HCT116 (cell line): ENCODE measurements at regions not wholly inside any gene's neighbourhood (a gene's known extent, or its start where the extent isn't known, plus 50 kb on each side); places are given as distances from the start of the nearest gene placed in this dataset.

Source experiments
- ATAC-seq: fragments of 200-7000 bp; cut with Tn5 transposase; 2 replicates; pipeline ENCODE4 v1.9.1; 2020; ENCODE audit warnings: mild to moderate bottlenecking, moderate library complexity
- BruUV-seq: library from RNA; stranded (reverse); fragments of 400-500 nt; replicated peaks from 2 replicates; lab custom pipeline; 2021; lab: Mats Ljungman, UMichigan
- CTCF ChIA-PET: fragments of 300-600 bp; sonication (Branson Sonifier 250); formaldehyde crosslinking; loops from one replicate; lab custom pipeline; 2021; ENCODE audit warnings: antibody characterized with exemption; lab: Charles Lee
- POLR2A ChIA-PET: fragments of 300-600, 350-600 bp; sonication (Branson Sonifier 250); formaldehyde crosslinking; loops from one replicate; lab custom pipeline; 2021; ENCODE audit warnings: antibody characterized with exemption; lab: Charles Lee
- RAD21 ChIA-PET, 2 experiments: fragments of 300-600 bp; sonication (Branson Sonifier 250); formaldehyde crosslinking; loops; one replicate each; lab custom pipeline; 2023; ENCODE audit warnings: low total read pairs in 2 of 2; ENCODE audit not compliant: uncharacterized antibody in 2 of 2, unreplicated experiment in 2 of 2, low non-redundant PET in 1 of 2; lab: Charles Lee
- DNase-seq: peaks from one replicate; pipeline ENCODE4 v3.0.0-alpha.2; 2010; ENCODE audit warnings: low read depth, low spot score
- H2AFZ ChIP-seq: fragments of 200-600 bp; shearing (Covaris generic), sonication (generic); 2 replicates; pipeline ENCODE4 v1.6.1; 2017; ENCODE audit warnings: low read depth, mixed run types, mixed read lengths, antibody characterized with exemption, low read length; ENCODE audit not compliant: poor library complexity, severe bottlenecking
- H3K27ac ChIP-seq: 2 replicates; pipeline ENCODE4 v1.5.1; 2012; ENCODE audit warnings: low read depth, low read length
- H3K27me3 ChIP-seq: fragments of 200-600 bp; sonication (generic); 2 replicates; pipeline ENCODE4 v1.6.1; 2016; ENCODE audit warnings: mixed run types, low read length, mixed read lengths; ENCODE audit not compliant: insufficient read depth
- H3K36me3 ChIP-seq, 2 experiments: fragments of 200-500 bp in 1 of 2; fragments of 200-600 bp in 1 of 2; sonication (Bioruptor generic) in 1 of 2; sonication (generic) in 1 of 2; 2 replicates each; pipeline versions ENCODE4 v1.5.1 to v1.6.1; 2014 to 2016; ENCODE audit warnings: low read length in 2 of 2, inconsistent platforms in 1 of 2, mixed read lengths in 1 of 2, mixed run types in 1 of 2; ENCODE audit not compliant: insufficient read depth in 2 of 2, control insufficient read depth in 1 of 2
- H3K4me1 ChIP-seq, 2 experiments: fragments of 200-600 bp in 1 of 2; sonication (generic) in 1 of 2; 2 replicates each; pipeline versions ENCODE4 v1.5.1 to v1.6.1; 2012 to 2017; ENCODE audit warnings: low read length in 2 of 2, inconsistent platforms in 1 of 2, mild to moderate bottlenecking in 1 of 2, mixed read lengths in 1 of 2, mixed run types in 1 of 2, moderate library complexity in 1 of 2; ENCODE audit not compliant: insufficient read depth in 2 of 2, control insufficient read depth in 1 of 2
- H3K4me2 ChIP-seq: fragments of 200-600 bp; sonication (generic); 2 replicates; pipeline ENCODE4 v1.6.1; 2017; ENCODE audit warnings: mixed run types, low read length, mixed read lengths
- H3K4me3 ChIP-seq, 2 experiments: fragments of 200-600 bp in 1 of 2; sonication (generic) in 1 of 2; replicated peaks in 1 of 2; 2 replicates each; pipeline ENCODE4 v1.5.1; 2011 to 2016; ENCODE audit warnings: low read length in 2 of 2, control low read depth in 1 of 2, low read depth in 1 of 2, mild to moderate bottlenecking in 1 of 2, mixed read lengths in 1 of 2, mixed run types in 1 of 2
- H3K79me2 ChIP-seq: fragments of 200-600 bp; sonication (generic); 2 replicates; pipeline ENCODE4 v1.6.1; 2017; ENCODE audit warnings: mild to moderate bottlenecking, mixed run types, low read length, moderate library complexity, mixed read lengths; ENCODE audit not compliant: insufficient read depth
- H3K9ac ChIP-seq: fragments of 200-600 bp; sonication (generic); 2 replicates; pipeline ENCODE4 v1.6.1; 2016; ENCODE audit warnings: low read length, mixed read lengths
- H3K9me2 ChIP-seq: fragments of 200-600 bp; sonication (generic), shearing (Covaris generic); 2 replicates; pipeline ENCODE4 v1.6.1; 2017; ENCODE audit warnings: mixed run types, mild to moderate bottlenecking, moderate library complexity; ENCODE audit not compliant: insufficient read depth
- H3K9me3 ChIP-seq, 2 experiments: fragments of 200-500 bp in 1 of 2; fragments of 200-600 bp in 1 of 2; sonication (Bioruptor generic) in 1 of 2; sonication (generic) in 1 of 2; 2 replicates each; pipeline ENCODE4 v1.6.1; 2014 to 2017; ENCODE audit warnings: low read length in 2 of 2, mixed read lengths in 2 of 2, inconsistent platforms in 1 of 2, low read depth in 1 of 2, mild to moderate bottlenecking in 1 of 2, mixed run types in 1 of 2, moderate library complexity in 1 of 2; ENCODE audit not compliant: control insufficient read depth in 1 of 2, insufficient read depth in 1 of 2
- H4K20me1 ChIP-seq: fragments of 200-600 bp; sonication (generic), shearing (Covaris generic); 2 replicates; pipeline ENCODE4 v1.6.1; 2017; ENCODE audit warnings: mixed run types, mild to moderate bottlenecking, moderate library complexity; ENCODE audit not compliant: insufficient read depth
- ATF3 ChIP-seq: IDR thresholded peaks from 2 replicates; pipeline ENCODE4 v1.6.1; 2012
- CBX3 ChIP-seq: IDR thresholded peaks from 2 replicates; pipeline ENCODE4 v1.6.1; 2012; ENCODE audit warnings: low read depth
- CEBPB ChIP-seq: IDR thresholded peaks from 2 replicates; pipeline ENCODE4 v1.6.1; 2012; ENCODE audit warnings: low read depth
- CTCF ChIP-seq, 3 experiments: fragments of 200-600 bp in 1 of 3; sonication (generic) in 1 of 3; IDR thresholded peaks in 2 of 3; conservative IDR thresholded peaks in 1 of 3; 2 replicates each; pipeline ENCODE4 v1.5.1; 2012 to 2017; ENCODE audit warnings: low read depth in 2 of 3, low read length in 2 of 3, antibody characterized with exemption in 1 of 3, borderline replicate concordance in 1 of 3, control low read depth in 1 of 3, mild to moderate bottlenecking in 1 of 3, mixed read lengths in 1 of 3, mixed run types in 1 of 3, moderate library complexity in 1 of 3; ENCODE audit not compliant: insufficient read depth in 1 of 3
- EGR1 ChIP-seq: IDR thresholded peaks from 2 replicates; pipeline ENCODE4 v1.6.1; 2012; ENCODE audit warnings: low read depth
- ELF1 ChIP-seq: IDR thresholded peaks from 2 replicates; pipeline ENCODE4 v1.6.1; 2012; ENCODE audit warnings: low read depth, borderline replicate concordance
- EZH2 ChIP-seq: fragments of 200-600 bp; sonication (generic); IDR thresholded peaks from 2 replicates; pipeline ENCODE4 v1.6.1; 2017; ENCODE audit warnings: antibody characterized with exemption, mixed run types
- EZH2phosphoT487 ChIP-seq: fragments of 200-600 bp; IDR thresholded peaks from 2 replicates; pipeline ENCODE4 v1.6.1; 2018; ENCODE audit warnings: antibody characterized with exemption, borderline replicate concordance
- MAX ChIP-seq: IDR thresholded peaks from 2 replicates; pipeline ENCODE4 v1.6.1; 2012
- POLR2AphosphoS5 ChIP-seq: IDR thresholded peaks from 2 replicates; pipeline ENCODE4 v1.6.1; 2011; ENCODE audit warnings: mild to moderate bottlenecking, low read depth, low read length, moderate library complexity
- RAD21 ChIP-seq: IDR thresholded peaks from 2 replicates; pipeline ENCODE4 v1.6.1; 2012; ENCODE audit warnings: low read depth, mild to moderate bottlenecking
- REST ChIP-seq: IDR thresholded peaks from 2 replicates; pipeline ENCODE4 v1.6.1; 2012; ENCODE audit warnings: low read depth
- SIN3A ChIP-seq: IDR thresholded peaks from 2 replicates; pipeline ENCODE4 v1.6.1; 2012; ENCODE audit warnings: low read depth
- SP1 ChIP-seq: IDR thresholded peaks from 2 replicates; pipeline ENCODE4 v1.6.1; 2012; ENCODE audit warnings: low read depth
- TCF7L2 ChIP-seq: IDR thresholded peaks from 2 replicates; pipeline ENCODE4 v1.7.0; 2011; ENCODE audit warnings: borderline replicate concordance, inconsistent platforms; ENCODE audit not compliant: insufficient read depth, insufficient read length; ENCODE audit errors: extremely low read depth
- YY1 ChIP-seq: IDR thresholded peaks from 2 replicates; pipeline ENCODE4 v1.6.1; 2011; ENCODE audit warnings: low read length, low read depth, moderate library complexity, mild to moderate bottlenecking; ENCODE audit not compliant: insufficient replicate concordance; ENCODE audit errors: extremely low read depth
- ZBTB33 ChIP-seq: IDR thresholded peaks from 2 replicates; pipeline ENCODE4 v1.6.1; 2011; ENCODE audit warnings: mild to moderate bottlenecking, low read length, moderate library complexity; ENCODE audit not compliant: insufficient replicate concordance; ENCODE audit errors: extremely low read depth
- ZFX ChIP-seq: fragments of 450-650 bp; IDR thresholded peaks from 2 replicates; pipeline ENCODE4 v1.6.1; 2017
- intact Hi-C: fragments of 100-400 bp; cut with micrococcal nuclease; formaldehyde crosslinking; loops from 2 replicates; pipeline ENCODE4 v1.10.0; 2022

- Histone ChIP-seq H3K27me3 (peaks cover 3% of the 10 kb centered on the region; the same call in 1 of the 2 replicates), H3K27ac (no peak overlapping the region), H3K4me2 (no peak overlapping the region), H4K20me1 (no peaks in the 10 kb centered on the region), H3K4me1 (no peaks in the 10 kb centered on the region), H2AFZ (no peak overlapping the region), H3K9ac (no peak overlapping the region), H3K9me3 (peaks cover 2 to 4% of the 10 kb centered on the region in 2 experiments; a peak in 2 of 4 replicates), H3K4me3 (no peak overlapping the region), H3K36me3 (no peaks in the 10 kb centered on the region), H3K9me2 (no peaks in the 10 kb centered on the region), H3K79me2 (no peaks in the 10 kb centered on the region)
- intact Hi-C loops, result no loop called here
- ChIA-PET RAD21 (no interaction called here), CTCF (no interaction called here), POLR2A (no interaction called here)
- DNase-seq (no peak), ATAC-seq (no peak)
- no TSS peak for BruUV-seq
- TF ChIP-seq CTCF (IDR thresholded peaks at IDR 0.05 in 2 of 3, conservative IDR thresholded peaks at IDR 0.05 in 1 of 3; ENCODE audit: borderline replicate concordance in 1 of 3, insufficient read depth in 1 of 3, low read depth in 2 of 3, low read length in 2 of 3) (no peak), YY1 (no peak), EZH2 (no peak), ZFX (no peak), ELF1 (no peak), EGR1 (no peak), REST (no peak), SIN3A (no peak), TCF7L2 (no peak), ZBTB33 (no peak), ATF3 (no peak), CEBPB (no peak), POLR2AphosphoS5 (no peak), CBX3 (no peak), SP1 (no peak), MAX (no peak), RAD21 (no peak), EZH2phosphoT487 (no peak)
Observed at GRCh38 chr9:134525070-134525815, 116.4 kb upstream of the COL5A1 start.
